ENCODE measurements at regions not wholly inside any gene's neighbourhood (a gene's known extent, or its start where the extent isn't known, plus 50 kb on each side); places are given as distances from the start of the nearest gene placed in this dataset.

- no peak for TF ChIP-seq CTCF (IDR thresholded peaks at IDR 0.05 in 4 of 5, conservative IDR thresholded peaks at IDR 0.05 in 1 of 5)
- no peak for TF ChIP-seq POLR2A (IDR thresholded peaks at IDR 0.05)
These were observed 159.4 kb upstream of the SMARCA2 start for GRCh38 chr9:1855726-1856125.
